ENCODE measurements at regions not wholly inside any gene's neighbourhood (a gene's known extent, or its start where the extent isn't known, plus 50 kb on each side); places are given as distances from the start of the nearest gene placed in this dataset.
A peak's percentile ranks its signal among the peaks of the same experiment; 100 is the strongest.
"Not testable (repeated sequence)": the region's sequence is repeated elsewhere in the genome, so short reads cannot be mapped to it uniquely, and the experiment has no call there.

GRCh38 chr7:84780158-84781124 lies 406.4 kb downstream of the SEMA3D start:
- Histone ChIP-seq H3K27ac (ENCODE audit: low read depth, low read length) (no peak overlapping the region), H3K27me3 (ENCODE audit: control insufficient read depth in 1 of 2, insufficient read depth in 2 of 2, low read length in 2 of 2) (no peaks in the 10 kb centered on the region), H3K4me1 (ENCODE audit: control insufficient read depth in 1 of 2, insufficient read depth in 2 of 2, low read length in 2 of 2) (peaks cover 0 to 13% of the 10 kb centered on the region in 2 donors), H3K9ac (ENCODE audit: low read depth in 1 of 2, low read length in 2 of 2) (no peak overlapping the region), H3K9me3 (ENCODE audit: control insufficient read depth in 1 of 2, low read length in 2 of 2) (no peaks in the 10 kb centered on the region), H3K36me3 (ENCODE audit: control insufficient read depth in 1 of 2, insufficient read depth in 2 of 2, low read length in 2 of 2) (no peaks in the 10 kb centered on the region), H3K4me3 (ENCODE audit: low read depth in 1 of 2, low read length in 2 of 2) (no peak overlapping the region)

GRCh38 chr7:84757761-84758160 lies 429.1 kb downstream of the SEMA3D start:
- Histone ChIP-seq H3K4me1 (ENCODE audit: control insufficient read depth in 1 of 2, insufficient read depth in 2 of 2, low read length in 2 of 2) (peaks cover 0 to 7% of the 10 kb centered on the region in 2 donors), H3K27me3 (ENCODE audit: control insufficient read depth in 1 of 2, insufficient read depth in 2 of 2, low read length in 2 of 2) (no peaks in the 10 kb centered on the region), H3K36me3 (ENCODE audit: control insufficient read depth in 1 of 2, insufficient read depth in 2 of 2, low read length in 2 of 2) (no peaks in the 10 kb centered on the region), H3K9me3 (ENCODE audit: control insufficient read depth in 1 of 2, low read length in 2 of 2) (no peaks in the 10 kb centered on the region), H3K9ac (ENCODE audit: low read depth in 1 of 2, low read length in 2 of 2) (no peak overlapping the region), H3K27ac (ENCODE audit: low read depth, low read length) (no peak overlapping the region), H3K4me3 (ENCODE audit: low read depth in 1 of 2, low read length in 2 of 2) (no peak overlapping the region)

- Histone ChIP-seq H3K4me3 (ENCODE audit: low read depth in 1 of 2, low read length in 2 of 2) (peak overlapping the region in 1 of 2 donors; percentile 12), H3K36me3 (ENCODE audit: control insufficient read depth in 1 of 2, insufficient read depth in 2 of 2, low read length in 2 of 2) (no peaks in the 10 kb centered on the region), H3K27ac (ENCODE audit: low read depth, low read length) (no peak overlapping the region), H3K9me3 (ENCODE audit: control insufficient read depth in 1 of 2, low read length in 2 of 2) (no peaks in the 10 kb centered on the region), H3K9ac (ENCODE audit: low read depth in 1 of 2, low read length in 2 of 2) (no peak overlapping the region), H3K4me1 (ENCODE audit: control insufficient read depth in 1 of 2, insufficient read depth in 2 of 2, low read length in 2 of 2) (peaks cover 9 to 13% of the 10 kb centered on the region in 2 donors), H3K27me3 (ENCODE audit: control insufficient read depth in 1 of 2, insufficient read depth in 2 of 2, low read length in 2 of 2) (no peaks in the 10 kb centered on the region)
These were observed 440.5 kb downstream of the SEMA3D start for GRCh38 chr7:84746353-84746752.

GRCh38 chr7:84744385-84744784 lies 442.5 kb downstream of the SEMA3D start:
- peaks cover 9 to 13% of the 10 kb centered on the region in 2 donors for H3K4me1 ChIP-seq (ENCODE audit: control insufficient read depth in 1 of 2, insufficient read depth in 2 of 2, low read length in 2 of 2)
- no peaks in the 10 kb centered on the region for H3K27me3 ChIP-seq (ENCODE audit: control insufficient read depth in 1 of 2, insufficient read depth in 2 of 2, low read length in 2 of 2)
- no peaks in the 10 kb centered on the region for H3K9me3 ChIP-seq (ENCODE audit: control insufficient read depth in 1 of 2, low read length in 2 of 2)
- no peak overlapping the region for H3K9ac ChIP-seq (ENCODE audit: low read depth in 1 of 2, low read length in 2 of 2)
- no peaks in the 10 kb centered on the region for H3K36me3 ChIP-seq (ENCODE audit: control insufficient read depth in 1 of 2, insufficient read depth in 2 of 2, low read length in 2 of 2)
- H3K4me3 ChIP-seq (ENCODE audit: low read depth in 1 of 2, low read length in 2 of 2) = peak overlapping the region in 1 of 2 donors; percentile 36
- H3K27ac ChIP-seq (ENCODE audit: low read depth, low read length) = no peak overlapping the region

- Histone ChIP-seq H3K9ac (ENCODE audit: low read depth in 1 of 2, low read length in 2 of 2) (no peak overlapping the region), H3K9me3 (ENCODE audit: control insufficient read depth in 1 of 2, low read length in 2 of 2) (no peaks in the 10 kb centered on the region), H3K27ac (ENCODE audit: low read depth, low read length) (no peak overlapping the region), H3K27me3 (ENCODE audit: control insufficient read depth in 1 of 2, insufficient read depth in 2 of 2, low read length in 2 of 2) (no peaks in the 10 kb centered on the region), H3K4me3 (ENCODE audit: low read depth in 1 of 2, low read length in 2 of 2) (no peak overlapping the region), H3K36me3 (ENCODE audit: control insufficient read depth in 1 of 2, insufficient read depth in 2 of 2, low read length in 2 of 2) (no peaks in the 10 kb centered on the region), H3K4me1 (ENCODE audit: control insufficient read depth in 1 of 2, insufficient read depth in 2 of 2, low read length in 2 of 2) (no peaks in the 10 kb centered on the region)
These were observed 448.2 kb downstream of the SEMA3D start for GRCh38 chr7:84738583-84739150.

GRCh38 chr7:84735677-84736076 lies 451.2 kb downstream of the SEMA3D start:
- H3K27ac ChIP-seq (ENCODE audit: low read depth, low read length) = no peak overlapping the region
- no peaks in the 10 kb centered on the region for H3K4me1 ChIP-seq (ENCODE audit: control insufficient read depth in 1 of 2, insufficient read depth in 2 of 2, low read length in 2 of 2)
- no peaks in the 10 kb centered on the region for H3K36me3 ChIP-seq (ENCODE audit: control insufficient read depth in 1 of 2, insufficient read depth in 2 of 2, low read length in 2 of 2)
- H3K27me3 ChIP-seq (ENCODE audit: control insufficient read depth in 1 of 2, insufficient read depth in 2 of 2, low read length in 2 of 2) = no peaks in the 10 kb centered on the region
- H3K4me3 ChIP-seq (ENCODE audit: low read depth in 1 of 2, low read length in 2 of 2) = no peak overlapping the region
- peaks cover 0 to 2% of the 10 kb centered on the region in 2 donors for H3K9me3 ChIP-seq (ENCODE audit: control insufficient read depth in 1 of 2, low read length in 2 of 2)
- no peak overlapping the region for H3K9ac ChIP-seq (ENCODE audit: low read depth in 1 of 2, low read length in 2 of 2)

GRCh38 chr7:84735011-84735410 lies 451.8 kb downstream of the SEMA3D start:
- Histone ChIP-seq H3K4me1 (ENCODE audit: control insufficient read depth in 1 of 2, insufficient read depth in 2 of 2, low read length in 2 of 2) (no peaks in the 10 kb centered on the region), H3K9ac (ENCODE audit: low read depth in 1 of 2, low read length in 2 of 2) (no peak overlapping the region), H3K27me3 (ENCODE audit: control insufficient read depth in 1 of 2, insufficient read depth in 2 of 2, low read length in 2 of 2) (no peaks in the 10 kb centered on the region), H3K36me3 (ENCODE audit: control insufficient read depth in 1 of 2, insufficient read depth in 2 of 2, low read length in 2 of 2) (no peaks in the 10 kb centered on the region), H3K4me3 (ENCODE audit: low read depth in 1 of 2, low read length in 2 of 2) (no peak overlapping the region), H3K27ac (ENCODE audit: low read depth, low read length) (no peak overlapping the region), H3K9me3 (ENCODE audit: control insufficient read depth in 1 of 2, low read length in 2 of 2) (peaks cover 0 to 2% of the 10 kb centered on the region in 2 donors)

GRCh38 chr7:84733976-84734375 lies 452.9 kb downstream of the SEMA3D start:
- H3K27me3 ChIP-seq (ENCODE audit: control insufficient read depth in 1 of 2, insufficient read depth in 2 of 2, low read length in 2 of 2); H3K9me3 ChIP-seq (ENCODE audit: control insufficient read depth in 1 of 2, low read length in 2 of 2); H3K4me1 ChIP-seq (ENCODE audit: control insufficient read depth in 1 of 2, insufficient read depth in 2 of 2, low read length in 2 of 2); H3K4me3 ChIP-seq (ENCODE audit: low read depth in 1 of 2, low read length in 2 of 2); H3K27ac ChIP-seq (ENCODE audit: low read depth, low read length); H3K9ac ChIP-seq (ENCODE audit: low read depth in 1 of 2, low read length in 2 of 2); H3K36me3 ChIP-seq (ENCODE audit: control insufficient read depth in 1 of 2, insufficient read depth in 2 of 2, low read length in 2 of 2): not testable (repeated sequence)

- H3K4me1 ChIP-seq (ENCODE audit: control insufficient read depth in 1 of 2, insufficient read depth in 2 of 2, low read length in 2 of 2); H3K9me3 ChIP-seq (ENCODE audit: control insufficient read depth in 1 of 2, low read length in 2 of 2); H3K27me3 ChIP-seq (ENCODE audit: control insufficient read depth in 1 of 2, insufficient read depth in 2 of 2, low read length in 2 of 2); H3K4me3 ChIP-seq (ENCODE audit: low read depth in 1 of 2, low read length in 2 of 2); H3K36me3 ChIP-seq (ENCODE audit: control insufficient read depth in 1 of 2, insufficient read depth in 2 of 2, low read length in 2 of 2); H3K9ac ChIP-seq (ENCODE audit: low read depth in 1 of 2, low read length in 2 of 2); H3K27ac ChIP-seq (ENCODE audit: low read depth, low read length): not testable (repeated sequence)
These were observed 456.0 kb downstream of the SEMA3D start for GRCh38 chr7:84730864-84731263.

GRCh38 chr7:84729284-84729683 lies 457.6 kb downstream of the SEMA3D start:
- peaks cover 0 to 2% of the 10 kb centered on the region in 2 donors for H3K9me3 ChIP-seq (ENCODE audit: control insufficient read depth in 1 of 2, low read length in 2 of 2)
- no peaks in the 10 kb centered on the region for H3K27me3 ChIP-seq (ENCODE audit: control insufficient read depth in 1 of 2, insufficient read depth in 2 of 2, low read length in 2 of 2)
- no peaks in the 10 kb centered on the region for H3K4me1 ChIP-seq (ENCODE audit: control insufficient read depth in 1 of 2, insufficient read depth in 2 of 2, low read length in 2 of 2)
- no peak overlapping the region for H3K4me3 ChIP-seq (ENCODE audit: low read depth in 1 of 2, low read length in 2 of 2)
- no peaks in the 10 kb centered on the region for H3K36me3 ChIP-seq (ENCODE audit: control insufficient read depth in 1 of 2, insufficient read depth in 2 of 2, low read length in 2 of 2)
- no peak overlapping the region for H3K27ac ChIP-seq (ENCODE audit: low read depth, low read length)
- no peak overlapping the region for H3K9ac ChIP-seq (ENCODE audit: low read depth in 1 of 2, low read length in 2 of 2)

All from duodenal mucosa (tissue), 2 donors.